COR-L47 (cell line): ENCODE measurements at regions not wholly inside any gene's neighbourhood (a gene's known extent, or its start where the extent isn't known, plus 50 kb on each side); places are given as distances from the start of the nearest gene placed in this dataset.

ENCODE experiments used
- DNase-seq: peaks from one replicate; lab custom pipeline; 2025; lab: John Stamatoyannopoulos, UW

DNA sequence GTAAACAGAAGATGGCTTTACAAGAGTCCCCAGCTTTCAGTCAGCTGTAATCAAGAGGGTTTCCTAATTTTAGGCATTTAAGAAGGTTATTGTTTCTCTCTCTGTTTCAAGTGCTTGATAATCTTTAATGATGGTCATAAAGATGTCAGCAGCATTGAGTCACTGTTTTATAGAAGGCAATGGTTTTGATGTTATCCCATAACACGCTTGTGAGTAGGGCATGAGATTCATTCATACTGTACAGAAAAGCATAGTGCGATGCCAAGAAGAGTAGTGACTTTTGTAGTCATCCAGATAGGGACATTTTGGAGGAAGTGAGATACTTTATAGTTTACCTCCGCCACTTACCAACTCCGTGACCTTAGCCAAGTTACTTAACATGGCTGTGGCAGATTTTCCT, 364.2 kb upstream of the SLC10A2 start:
- DNase-seq, result no peak

DNA sequence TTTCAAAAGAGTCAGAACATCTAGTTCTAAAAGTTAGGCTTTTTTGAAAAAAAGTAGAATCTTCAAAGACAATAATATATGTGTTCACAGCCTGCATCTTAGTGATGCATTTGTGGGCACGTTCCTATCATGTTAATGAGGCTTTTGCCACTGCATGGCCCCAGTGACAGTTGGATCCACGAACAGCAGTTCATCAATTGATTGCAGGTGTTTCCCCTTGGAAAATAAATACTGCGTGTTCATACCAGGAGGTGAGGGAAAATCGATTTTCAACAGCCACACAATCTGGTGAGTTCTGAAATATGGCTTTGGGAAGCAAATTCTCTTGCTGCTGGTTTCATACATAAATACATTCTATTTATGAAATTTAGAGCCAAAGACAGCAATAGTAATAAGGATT, 343.8 kb upstream of the SLC10A2 start:
- no peak for DNase-seq

DNA sequence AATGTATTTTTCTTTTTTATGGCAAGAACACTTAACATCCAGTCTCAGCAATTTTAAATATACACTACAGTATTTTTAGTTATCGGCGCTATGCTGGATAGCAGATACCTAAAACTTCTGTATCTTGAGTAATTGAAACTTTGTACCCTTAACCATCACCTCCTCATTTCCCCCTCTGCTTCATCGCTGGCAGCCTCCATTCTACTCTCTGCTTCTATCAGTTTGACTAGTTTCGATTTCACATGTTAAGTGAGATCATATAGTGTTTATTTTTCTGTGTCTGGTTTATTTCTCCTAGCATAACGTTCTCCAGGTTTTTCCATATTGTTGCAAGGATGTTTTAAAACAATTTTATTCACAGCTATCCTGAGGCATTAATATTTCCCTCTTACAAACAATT, 340.8 kb upstream of the SLC10A2 start:
- DNase-seq, result no peak

DNA sequence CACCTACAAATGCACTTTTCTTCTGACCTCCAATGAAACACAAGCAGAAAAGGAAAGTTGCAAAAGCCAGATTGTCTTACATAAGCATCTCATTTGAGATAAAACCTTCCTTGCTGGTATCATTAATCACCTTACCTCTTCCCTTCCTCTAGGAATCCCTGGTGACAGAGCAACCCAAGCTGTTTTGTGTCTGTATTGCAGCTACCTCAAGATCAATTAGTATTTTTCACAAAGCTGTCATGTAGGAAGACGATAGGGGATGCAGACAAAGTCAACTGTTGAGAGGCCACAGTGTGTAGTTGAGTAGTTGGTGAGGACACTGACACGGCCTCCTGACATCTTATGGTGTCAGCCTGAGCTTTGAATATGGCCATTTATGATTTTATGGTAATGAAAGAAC, 339.1 kb upstream of the SLC10A2 start:
- DNase-seq, result no peak

GRCh38 chr13:103403814-103404213, 337.6 kb upstream of the SLC10A2 start:
- DNase-seq, result no peak

DNA sequence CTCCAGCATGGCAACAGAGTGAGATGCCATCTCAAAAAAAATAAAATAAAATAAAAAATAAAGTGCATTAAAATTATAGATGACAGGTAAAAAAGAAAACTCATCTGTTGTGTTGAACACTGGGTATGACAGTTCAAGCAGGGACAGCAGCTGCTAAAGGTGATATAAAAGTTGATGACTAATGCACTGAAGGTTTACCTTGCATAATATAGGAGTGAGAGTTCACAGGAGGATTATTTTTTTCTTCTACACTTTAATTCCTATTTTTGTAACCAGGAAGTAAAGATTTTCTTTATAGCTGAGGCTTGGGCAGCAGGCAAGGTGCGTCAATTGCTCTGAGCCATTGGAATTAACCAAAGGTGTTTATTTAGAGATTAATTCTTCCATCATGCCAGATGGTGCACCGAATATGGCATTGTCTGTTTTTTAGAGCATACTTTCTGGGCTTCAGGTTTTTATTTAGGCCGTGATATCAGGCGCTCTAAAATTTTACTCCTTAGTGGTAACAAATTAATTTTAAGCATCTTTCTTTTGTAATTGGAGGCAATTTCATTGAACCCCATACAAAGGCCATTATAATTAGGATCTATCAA, 337.0 kb upstream of the SLC10A2 start:
- DNase-seq, result no peak

GRCh38 chr13:103395139-103395538, 328.9 kb upstream of the SLC10A2 start:
- DNase-seq, result no peak

DNA sequence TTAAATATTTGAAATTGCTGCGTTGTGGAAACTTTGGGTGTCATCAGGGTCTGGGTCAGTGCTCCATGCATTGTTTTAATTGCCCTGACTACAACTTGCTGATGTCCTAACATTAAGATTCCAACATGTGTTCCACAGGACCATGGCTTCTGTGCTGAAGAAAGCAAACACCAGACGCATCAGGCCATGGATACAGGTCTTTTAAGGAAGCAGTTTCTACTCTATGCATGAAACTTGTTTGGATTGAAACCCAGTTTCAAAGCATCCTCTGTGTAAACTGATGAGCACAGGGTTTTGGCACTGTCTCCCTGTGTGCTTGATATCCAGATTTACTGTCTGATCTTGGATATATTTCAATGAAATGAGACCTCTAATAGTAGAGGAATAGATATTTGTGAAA, 328.4 kb upstream of the SLC10A2 start:
- no peak for DNase-seq

DNA sequence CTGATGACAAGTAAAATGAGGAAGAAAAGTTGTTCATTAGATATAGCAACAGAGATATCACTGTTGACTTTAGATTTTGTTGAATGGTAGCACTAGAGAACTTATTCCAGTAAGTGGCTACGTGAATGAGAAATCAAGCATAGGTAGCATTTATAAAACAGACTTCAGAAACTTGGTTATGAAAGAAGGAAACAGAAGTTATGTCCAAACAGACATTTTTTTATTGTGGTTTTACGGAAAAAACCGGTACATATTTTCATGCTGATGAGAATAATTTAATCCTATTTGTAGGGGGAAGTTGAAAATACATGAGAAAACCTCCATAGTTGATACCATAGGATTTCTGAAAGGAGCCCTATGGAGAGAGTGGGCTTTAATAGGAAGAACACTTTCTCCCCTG, 325.7 kb upstream of the SLC10A2 start:
- no peak for DNase-seq

DNA sequence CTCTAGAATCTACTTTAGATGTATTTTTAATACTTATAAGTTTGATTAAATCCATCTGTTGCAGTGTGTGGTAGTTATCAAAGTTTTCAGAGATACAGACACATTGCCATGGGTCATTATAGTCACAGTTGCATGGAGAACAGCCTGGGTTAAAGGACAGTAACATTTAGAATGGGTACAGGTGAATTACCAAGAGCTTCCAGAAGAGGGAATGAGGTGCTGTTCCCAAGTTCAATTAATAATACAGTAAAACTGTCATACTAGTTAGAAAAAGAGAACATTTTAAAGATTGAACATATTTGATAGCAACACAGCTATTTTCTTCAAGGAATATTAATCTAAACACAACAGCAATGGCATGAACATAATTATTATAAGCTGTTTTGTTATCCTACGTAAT, 322.6 kb upstream of the SLC10A2 start:
- DNase-seq, result no peak

GRCh38 chr13:103386341-103386740, 320.1 kb upstream of the SLC10A2 start:
- DNase-seq, result no peak

DNA sequence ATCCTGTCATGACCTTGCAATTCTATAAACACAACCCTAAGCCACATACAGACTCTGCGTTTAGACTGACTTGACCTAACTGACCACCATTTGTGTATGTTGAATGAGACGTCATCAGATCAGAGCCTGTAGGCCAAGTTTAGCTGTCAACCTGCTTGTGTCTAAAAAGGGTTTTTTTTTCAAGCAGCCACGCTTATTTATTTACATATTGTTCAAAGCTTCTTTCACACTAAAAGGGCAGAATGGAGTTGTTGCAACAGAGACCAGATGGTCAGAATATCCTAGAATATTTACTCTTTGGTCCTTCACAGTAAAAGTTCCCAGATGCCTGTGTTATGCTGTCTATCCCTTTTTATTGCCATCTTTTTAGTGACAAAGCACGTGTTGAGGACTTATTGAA, 307.7 kb upstream of the SLC10A2 start:
- no peak for DNase-seq

- no peak for DNase-seq
Measured at GRCh38 chr13:103371271-103371670, 305.1 kb upstream of the SLC10A2 start.

DNA sequence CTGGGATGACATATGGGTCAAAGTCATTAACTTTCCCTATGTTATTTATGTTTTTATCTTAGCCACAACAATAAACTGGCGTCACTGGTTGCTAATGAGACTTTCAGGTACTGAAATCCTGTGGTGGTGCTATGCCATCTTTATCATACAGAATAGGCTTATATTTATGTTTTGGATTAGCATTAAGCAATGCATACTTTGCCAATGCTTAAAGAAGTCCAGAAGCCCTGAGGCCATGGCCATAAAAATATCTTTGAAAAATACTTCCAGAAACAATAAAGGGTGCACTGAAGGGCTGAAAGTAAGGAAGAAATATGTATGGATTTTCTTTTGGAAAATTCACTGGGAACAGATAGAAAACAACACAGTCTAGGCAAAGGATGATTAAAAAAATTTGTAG, 304.6 kb upstream of the SLC10A2 start:
- DNase-seq, result no peak

DNA sequence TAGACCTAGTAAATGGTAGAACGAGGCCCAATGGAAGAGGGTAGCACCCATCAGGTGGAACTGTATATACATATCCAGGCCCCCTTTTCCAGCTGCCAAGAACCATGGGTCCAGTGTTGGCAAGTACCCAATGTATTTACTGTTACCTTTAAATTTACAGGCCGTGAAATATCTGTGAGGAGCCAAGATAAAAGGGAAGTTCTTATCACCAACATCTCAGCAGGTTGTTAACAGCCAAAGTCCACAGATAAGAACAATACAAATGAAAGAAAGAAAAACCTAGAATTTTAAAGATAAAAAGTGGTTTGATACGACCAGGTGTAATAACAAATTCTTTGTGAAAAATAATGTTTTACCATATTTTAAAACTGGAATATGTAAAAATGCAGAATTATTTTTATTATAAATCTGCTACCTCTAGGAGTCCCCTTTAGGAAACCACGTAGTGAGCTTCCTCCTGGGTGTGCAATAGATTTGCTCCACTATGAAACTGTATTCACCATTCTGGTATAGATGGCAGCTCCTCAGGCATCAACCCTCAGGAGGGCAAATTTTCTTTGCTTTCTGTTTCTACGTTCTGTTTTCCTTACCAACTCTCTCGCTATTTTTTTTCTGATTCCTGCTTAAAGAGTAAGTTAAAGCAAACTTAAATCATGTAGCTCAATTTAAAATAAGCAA, 292.2 kb upstream of the SLC10A2 start:
- DNase-seq, result no peak

DNA sequence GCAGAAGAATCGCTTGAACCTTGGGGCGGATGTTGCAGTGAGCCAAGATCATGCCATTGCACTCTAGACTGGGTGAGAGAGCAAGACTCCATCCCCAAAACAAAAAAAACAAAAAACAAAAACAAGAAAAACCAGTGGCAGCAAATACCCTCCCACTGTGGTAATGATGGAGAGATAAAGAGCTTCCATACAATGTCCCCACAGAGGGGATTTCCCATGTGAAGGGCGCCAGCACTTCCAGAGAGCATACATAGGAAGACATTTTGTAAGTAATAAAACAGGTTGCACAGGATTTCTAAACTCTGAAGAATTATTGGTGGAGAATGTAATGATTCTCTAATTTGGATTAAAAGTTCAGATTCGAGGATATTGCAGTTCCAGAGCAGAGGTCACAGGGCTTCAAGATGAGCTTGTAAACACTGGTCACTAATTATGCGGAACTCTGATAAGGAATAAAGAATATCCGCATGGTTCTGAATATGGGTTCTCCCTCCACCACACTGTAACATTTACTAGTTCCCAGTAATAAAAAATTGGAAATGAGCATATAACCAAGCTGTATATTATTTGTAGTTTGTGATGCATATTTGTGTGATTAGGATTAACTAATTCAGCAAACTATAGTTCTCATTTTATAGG, 290.1 kb upstream of the SLC10A2 start:
- DNase-seq, result no peak

- no peak for DNase-seq
Measured at GRCh38 chr13:103354171-103354570, 288.0 kb upstream of the SLC10A2 start.

DNA sequence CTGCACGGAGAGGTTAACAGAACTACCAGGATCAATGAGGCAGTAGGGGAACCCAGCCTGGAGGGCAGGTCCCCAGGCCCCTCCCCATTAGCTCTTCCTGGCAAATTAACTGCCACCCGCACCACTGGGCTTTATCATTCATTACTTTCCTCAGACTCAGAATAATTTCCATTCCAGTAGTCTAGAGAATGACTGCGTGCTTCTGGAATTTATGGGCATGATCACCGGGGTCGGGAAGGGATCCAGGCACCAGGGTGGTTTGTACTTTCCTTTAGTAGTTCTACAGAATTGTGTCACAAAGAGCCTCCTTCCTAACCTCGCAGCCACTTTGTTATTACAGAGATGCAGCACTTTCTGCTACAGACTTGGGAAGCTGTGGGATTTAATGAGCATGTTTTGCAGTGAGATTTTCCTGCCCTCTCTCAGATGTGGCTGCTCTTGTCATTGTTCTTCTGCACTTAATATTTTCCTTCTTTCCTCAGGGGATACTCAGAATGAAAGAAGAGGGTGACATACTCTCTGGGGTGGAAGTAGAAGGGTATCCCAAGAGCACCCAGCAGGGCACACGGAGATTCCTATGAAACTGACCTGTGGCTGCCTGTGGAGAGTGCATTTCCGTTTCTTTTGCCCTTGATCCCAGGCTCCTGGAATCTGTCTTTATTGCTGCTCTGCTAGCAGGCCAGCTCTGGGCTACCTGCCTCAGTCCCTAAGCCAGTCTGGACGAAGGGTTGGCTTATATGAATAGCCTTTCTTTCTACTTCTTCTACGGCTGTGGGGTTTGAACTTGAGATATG, 285.0 kb upstream of the SLC10A2 start:
- no peak for DNase-seq

- no peak for DNase-seq
Measured at GRCh38 chr13:103350147-103350546, 283.9 kb upstream of the SLC10A2 start.

- peak; percentile 80 for DNase-seq
Measured at GRCh38 chr13:103349211-103349980, 283.2 kb upstream of the SLC10A2 start.

DNA sequence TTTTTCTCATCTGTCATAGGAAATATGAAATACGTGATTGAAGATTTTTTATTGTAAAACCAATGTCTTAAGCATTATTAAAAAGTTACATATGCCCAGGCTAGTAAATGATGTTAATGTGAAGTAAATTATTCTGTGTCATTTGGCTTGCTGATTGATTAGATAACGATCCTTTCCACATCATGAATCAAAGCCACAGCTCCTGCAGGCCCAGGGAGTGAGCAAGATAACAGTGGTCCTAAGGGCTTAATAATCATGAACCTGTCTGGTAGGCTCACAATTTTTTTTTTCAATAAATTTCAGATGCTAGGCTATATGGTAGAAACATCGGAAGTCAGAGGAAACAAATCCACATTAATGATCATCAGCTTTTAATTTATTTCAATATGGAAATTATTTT, 269.0 kb upstream of the SLC10A2 start:
- DNase-seq, result no peak

- DNase-seq, result no peak
Measured at GRCh38 chr13:103331924-103332323, 265.7 kb upstream of the SLC10A2 start.
